ENCODE measurements at regions not wholly inside any gene's neighbourhood (a gene's known extent, or its start where the extent isn't known, plus 50 kb on each side); places are given as distances from the start of the nearest gene placed in this dataset.
"Not testable (repeated sequence)": the region's sequence is repeated elsewhere in the genome, so short reads cannot be mapped to it uniquely, and the experiment has no call there.

DNA sequence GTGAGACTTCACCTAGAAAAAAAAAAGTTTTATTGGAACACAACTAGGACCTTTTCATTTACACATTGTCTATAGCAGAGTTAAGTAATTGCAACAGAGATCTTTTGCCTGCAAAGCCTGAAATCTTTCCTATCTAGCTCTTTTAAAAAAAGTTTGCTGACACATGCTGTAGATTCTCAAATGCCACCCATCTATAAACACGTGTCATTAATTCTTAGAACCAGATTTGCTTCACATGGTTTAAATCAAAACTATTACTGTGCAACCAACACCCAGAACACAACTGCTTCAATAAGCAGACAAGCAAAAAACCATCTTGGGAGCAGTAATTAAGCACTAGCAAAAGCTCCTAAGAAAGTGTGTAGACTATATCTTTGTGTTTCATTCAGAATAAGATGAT, 55.0 kb downstream of the OXSM start:
- no peak for DNase-seq (ENCODE audit: low read depth)

DNA sequence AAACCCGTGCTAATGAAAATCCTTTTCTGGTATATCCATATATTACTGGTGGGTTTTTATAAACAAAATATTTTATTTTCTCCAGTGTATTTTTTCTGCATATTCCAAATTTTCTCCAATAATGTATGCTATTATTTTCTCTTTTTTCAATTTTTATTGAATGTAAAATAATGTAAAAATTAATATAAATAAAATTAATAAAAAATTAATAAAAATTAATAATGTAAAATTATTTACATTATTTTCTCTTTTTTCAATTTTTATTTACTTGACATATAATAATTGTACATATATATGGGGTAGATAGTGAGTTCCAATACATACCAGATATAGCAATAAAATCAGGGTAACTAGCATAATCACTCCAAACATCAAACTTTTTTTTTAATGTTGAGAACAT, 56.4 kb downstream of the OXSM start:
- no peak for DNase-seq (ENCODE audit: low read depth)

DNA sequence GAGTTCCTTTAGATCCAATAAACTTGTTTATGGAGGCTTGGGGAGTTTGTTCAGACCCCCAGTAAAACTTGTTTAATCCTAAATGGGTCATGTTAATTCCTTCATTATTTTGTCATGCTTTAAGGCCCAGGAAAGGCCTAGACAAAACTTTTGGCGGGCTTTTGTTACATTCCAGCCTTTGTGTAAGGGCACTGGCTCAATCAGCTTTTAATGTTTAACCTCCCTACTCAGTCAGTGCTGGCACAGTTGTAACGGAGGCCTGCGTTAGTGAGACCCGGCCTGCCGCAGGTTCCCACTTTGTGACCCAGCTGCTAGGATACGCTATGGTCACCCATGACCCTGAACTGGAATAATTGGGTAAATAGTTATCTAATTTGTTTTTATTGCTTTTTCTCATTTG, 59.2 kb downstream of the OXSM start:
- no peak for DNase-seq (ENCODE audit: low read depth)

DNA sequence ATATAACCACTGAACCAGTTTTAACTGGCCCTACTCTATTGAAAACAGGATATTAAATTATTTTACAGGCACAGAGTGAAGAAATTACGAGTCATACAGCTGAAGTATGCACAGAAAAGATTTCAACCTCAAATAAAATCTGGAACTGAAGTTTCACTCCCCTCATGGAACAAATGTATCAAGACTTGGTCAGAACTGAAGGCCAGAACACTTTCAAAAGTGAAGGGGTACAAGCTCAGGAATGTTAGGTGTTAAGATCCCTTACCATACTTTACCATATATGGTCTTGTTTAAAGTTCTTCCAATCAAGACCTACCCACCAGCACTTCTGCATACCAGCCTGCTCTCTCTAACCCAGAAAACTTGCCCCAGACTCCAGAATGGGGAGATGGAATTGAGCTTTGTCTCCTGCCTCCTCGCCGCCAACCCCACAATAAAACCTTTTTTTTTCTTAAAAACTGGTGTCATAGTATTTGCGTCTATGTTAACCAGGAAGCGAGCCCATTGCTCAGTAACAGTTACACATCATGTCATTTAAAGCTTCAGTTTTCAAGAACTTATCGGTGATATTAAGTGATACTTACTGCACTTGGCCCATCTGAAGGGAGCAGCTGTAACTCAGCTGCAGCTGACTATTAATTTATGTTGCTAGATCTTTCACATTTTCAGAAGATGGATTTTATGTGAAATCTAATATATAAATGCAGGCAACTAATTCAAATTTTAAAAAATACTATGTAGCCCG, 59.9 kb downstream of the OXSM start:
- DNase-seq (ENCODE audit: low read depth) = no peak

DNA sequence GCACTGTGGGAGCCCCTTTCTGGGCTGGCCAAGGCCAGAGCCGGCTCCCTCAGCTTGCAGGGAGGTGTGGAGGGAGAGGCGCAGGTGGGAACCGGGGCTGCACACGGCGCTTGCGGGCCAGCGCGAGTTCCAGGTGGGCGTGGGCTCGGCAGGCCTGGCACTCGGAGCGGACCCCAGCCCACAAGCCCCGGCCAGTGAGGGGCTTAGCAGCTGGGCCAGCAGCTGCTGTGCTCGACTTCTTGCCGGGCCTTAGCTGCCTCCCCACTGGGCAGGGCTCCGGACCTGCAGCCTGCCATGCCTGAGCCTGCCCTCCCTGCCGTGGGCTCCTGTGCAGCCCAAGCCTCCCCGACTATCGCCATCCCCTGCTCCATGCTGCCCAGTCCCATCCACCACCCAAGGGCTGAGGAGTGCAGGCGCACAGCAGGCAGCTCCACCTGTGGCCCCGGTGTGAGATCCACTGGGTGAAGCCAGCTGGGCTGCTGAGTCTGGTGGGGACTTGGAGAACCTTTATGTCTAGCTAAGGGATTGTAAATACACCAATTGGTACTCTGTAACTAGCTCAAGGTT, 61.9 kb downstream of the OXSM start:
- not testable (repeated sequence) for DNase-seq (ENCODE audit: low read depth)

DNA sequence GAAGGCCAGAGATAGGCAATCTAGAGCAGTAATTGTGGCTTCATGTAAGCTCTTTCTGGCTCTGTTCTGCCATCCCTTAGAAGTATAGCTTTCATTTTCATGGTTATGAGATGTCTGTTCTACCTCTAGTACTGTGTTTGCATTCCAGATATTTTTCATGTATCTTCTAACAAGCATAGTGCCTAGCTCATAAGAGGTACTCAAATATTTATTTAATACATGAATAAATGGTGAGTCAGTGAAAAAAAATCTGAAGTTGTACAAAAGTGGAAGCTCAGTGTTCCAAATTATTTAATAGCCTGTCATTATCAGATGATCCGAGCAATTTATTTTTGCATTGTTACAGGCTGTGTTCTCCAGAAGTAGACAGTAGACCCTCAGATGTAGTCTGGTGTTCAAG, 64.3 kb downstream of the OXSM start:
- no peak for DNase-seq (ENCODE audit: low read depth)

DNA sequence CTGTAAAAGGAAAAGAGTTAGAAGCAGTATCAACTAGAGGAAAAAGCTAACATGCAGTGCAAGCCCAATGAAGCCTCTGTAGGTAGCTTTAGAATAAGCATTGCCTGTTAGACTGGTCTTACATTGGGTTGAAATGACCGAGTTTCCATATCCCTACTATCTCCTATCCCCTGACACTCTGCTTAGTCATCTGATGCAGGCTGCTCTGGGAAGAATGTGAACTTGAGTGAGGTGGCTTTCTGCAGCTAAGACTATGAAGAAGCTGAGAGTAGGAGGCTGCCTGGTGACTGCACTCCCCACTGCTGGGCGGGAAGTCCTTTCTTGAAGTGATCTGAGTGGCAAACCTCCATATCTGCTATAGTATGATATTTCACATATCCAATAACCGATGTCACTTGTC, 64.7 kb downstream of the OXSM start:
- DNase-seq (ENCODE audit: low read depth) = peak; percentile 29

DNA sequence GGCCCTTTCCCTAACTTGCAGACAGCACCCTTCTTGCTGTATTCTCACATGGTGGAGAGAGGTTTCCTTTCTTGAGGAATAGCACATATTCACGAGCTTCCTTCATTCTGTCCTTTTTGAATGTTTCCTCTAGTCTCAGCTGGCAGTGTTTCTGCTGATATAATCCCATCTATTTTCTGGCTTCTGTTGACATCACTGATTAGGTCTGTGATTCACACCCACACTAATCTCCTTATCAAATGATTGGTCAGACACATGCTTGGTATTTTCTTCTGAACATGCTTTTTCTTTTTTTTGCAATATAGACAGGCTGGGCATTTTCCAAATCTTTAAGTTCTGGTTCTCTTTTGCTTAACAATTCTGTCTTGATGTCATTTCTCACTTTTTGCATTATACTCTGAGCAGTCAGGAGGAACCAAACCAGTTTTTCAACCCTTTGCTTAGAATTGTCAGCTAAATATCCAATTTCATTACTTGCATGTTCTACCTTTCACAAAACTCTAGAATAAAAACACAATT, 65.4 kb downstream of the OXSM start:
- DNase-seq (ENCODE audit: low read depth) = no peak

DNA sequence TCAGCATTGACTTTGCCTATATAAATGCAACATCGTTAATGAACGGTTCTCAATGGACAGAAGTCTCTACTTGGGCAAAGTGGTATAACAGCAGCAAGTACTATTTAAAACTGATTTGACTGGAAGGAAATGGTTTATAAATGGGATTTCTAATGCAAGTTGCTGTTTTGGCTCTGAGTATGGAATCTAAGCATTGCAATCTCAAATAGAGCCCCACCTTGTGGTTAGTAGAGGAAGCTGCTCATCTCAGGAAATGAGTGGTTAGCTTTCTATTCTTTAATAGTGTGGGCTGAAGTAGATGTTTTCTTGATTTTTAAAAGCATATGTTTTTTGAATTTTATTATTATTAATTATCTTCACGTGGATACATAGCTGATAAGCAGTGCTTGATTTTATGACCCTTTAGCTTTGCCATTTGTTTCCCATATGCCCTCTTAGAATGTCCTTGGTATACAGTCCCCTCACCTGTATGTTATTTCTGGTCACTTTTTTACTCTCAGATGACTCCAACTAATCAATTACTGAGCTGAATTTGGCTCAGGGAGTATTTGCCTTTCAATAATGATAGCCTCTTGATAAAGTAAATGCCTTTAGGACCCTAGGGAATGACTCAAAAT, 67.1 kb downstream of the OXSM start:
- peak; percentile 50 for DNase-seq (ENCODE audit: low read depth)

DNA sequence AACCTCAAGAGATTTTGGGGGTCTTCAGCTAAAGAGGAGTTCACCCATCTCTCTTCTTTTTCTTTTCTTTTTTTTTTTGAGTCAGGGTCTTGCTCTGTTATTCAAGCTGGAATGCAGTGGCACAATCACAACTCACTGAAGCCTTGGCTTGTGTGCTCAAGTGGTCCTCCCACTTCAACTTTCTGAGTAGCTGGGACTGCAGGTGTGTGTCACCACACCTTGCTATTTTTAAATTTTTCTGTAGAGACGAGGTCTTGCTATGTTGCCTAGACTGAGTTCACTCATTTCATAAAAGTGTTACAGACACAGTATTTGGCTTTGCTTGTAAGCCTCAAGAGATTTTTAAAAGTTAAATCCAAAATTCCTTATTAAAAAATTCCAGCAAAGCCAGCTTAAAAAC, 71.7 kb downstream of the OXSM start:
- DNase-seq (ENCODE audit: low read depth) = no peak

DNA sequence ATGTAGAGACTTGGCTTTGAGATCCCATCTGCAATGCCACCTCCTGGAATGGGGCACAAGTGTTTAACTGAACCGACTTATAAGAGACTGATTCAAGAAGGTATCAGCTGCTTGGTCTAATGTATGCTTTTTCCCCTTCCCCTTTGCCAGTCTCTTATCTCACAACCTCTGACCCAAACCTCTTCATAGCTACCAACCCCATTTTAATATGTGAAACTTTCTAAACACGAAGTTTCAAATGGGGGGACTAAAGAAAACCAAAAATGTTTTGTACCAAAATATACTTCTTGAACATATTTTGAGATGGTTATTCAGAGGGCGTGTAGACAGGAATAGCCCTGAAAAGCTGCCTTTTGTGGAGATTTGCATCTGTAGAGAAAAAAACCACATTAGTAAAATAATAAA, 73.1 kb downstream of the OXSM start:
- DNase-seq (ENCODE audit: low read depth) = no peak

DNA sequence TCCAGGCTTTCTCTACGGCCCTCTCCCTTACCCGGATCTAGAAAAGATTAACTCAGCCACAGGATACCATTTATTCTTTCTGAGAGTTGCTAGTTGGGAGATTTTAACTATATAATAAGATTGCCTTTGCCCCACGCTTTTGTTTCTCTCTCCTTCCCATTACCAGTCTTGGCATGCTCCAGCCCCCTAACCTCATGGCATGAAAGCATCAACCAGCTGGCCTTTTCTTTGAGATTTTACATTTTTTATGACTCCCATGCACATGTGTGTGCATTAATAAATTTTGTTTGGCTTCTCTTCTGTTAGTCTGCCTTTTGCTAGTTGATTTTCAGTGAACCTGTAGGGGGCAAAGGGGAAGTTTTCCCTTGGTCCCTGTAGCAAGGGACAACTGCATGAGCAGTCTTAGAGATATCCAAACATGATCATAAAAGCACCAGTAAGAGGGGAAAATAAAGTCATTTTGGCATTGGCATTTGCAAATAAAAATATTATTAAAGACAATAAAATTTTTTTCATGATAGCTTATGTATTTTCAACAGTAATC, 73.6 kb downstream of the OXSM start:
- no peak for DNase-seq (ENCODE audit: low read depth)

DNA sequence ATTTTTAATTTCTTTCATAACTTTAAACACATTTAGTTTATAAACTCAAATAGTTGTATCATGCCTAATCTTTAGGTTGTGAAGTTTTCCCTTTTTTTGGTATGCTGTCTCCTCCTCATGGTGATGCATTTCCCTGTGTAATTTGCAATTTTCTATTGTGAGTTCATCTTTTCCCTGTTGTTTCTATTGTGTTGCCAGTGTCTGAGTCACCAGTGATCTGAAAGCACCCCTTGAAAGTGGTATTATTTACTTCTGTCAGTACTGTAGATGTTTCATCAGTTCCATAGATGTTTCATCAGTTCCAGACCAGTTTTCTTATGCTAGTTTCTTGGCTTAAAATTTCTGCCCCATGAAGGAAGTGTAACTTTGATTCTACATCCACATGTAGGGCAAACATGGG, 80.6 kb downstream of the OXSM start:
- DNase-seq (ENCODE audit: low read depth) = no peak

DNA sequence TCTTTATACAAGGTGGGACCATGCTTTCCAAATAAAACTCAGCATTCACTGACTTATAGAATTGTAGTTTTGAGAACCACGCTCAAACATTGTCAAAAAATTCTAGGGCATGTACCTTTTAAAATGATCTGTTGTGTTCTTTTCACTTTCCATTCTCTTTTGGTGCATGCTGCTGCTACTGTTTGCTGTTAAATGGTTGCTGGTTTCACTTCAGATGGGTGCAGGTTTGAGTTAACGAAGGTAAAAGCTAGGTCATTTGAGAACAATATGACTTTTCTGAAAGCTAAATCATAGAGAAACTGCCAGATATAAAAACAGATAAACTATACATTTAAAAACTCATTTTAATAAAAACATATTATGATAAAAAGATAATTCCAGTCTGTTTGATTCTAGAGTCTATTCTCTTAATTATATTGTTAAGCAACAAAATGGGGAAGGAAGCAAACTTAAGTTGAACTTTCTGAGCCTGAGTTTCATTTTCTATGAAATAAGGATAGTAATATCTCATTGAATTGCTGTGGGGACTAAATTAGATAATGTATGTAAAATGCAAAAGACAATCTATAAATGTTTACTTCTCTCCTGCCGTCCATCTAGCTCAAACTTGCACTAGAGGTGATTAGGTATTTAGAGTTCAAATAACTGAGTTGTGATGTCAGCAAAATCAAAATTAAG, 82.4 kb downstream of the OXSM start:
- no peak for DNase-seq (ENCODE audit: low read depth)

DNA sequence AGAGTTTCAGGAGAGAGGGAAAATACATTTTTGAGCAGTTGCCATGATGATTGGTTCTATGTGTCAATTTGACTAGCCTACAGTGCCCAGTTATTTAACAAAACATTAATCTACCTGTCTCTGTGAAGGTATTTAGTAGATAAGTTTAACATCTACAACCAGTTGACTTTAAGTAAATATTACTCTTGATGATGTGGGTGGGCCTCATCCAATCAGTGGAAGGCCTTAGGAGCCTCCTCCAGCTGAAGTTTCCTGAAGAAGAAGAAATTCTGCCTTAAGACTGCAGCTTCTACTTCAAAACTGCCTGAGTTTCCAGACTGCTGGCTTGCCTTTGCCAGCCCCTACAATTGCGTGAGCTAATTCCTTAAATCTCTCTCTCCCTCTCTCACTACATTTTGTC, 93.6 kb downstream of the OXSM start:
- DNase-seq (ENCODE audit: low read depth) = no peak

DNA sequence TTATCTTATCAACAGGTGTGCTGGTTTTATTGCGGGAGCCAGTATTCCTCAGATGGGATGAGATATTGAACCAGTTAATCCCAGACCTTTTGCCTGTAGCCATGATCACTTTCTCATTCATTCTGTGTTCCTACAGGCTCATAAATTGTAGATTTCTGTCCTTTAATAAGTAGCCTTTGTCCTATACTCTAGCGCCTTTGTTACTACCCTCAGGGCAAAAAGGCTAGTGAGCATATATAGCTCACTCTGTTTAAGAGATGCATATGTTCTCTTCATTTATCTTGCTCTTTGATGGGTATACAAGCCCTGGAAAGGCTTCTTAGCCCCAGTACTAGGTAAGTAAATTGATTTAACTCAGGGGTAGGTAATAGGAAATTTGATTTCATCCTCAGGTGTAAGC, 95.1 kb downstream of the OXSM start:
- DNase-seq (ENCODE audit: low read depth) = no peak

DNA sequence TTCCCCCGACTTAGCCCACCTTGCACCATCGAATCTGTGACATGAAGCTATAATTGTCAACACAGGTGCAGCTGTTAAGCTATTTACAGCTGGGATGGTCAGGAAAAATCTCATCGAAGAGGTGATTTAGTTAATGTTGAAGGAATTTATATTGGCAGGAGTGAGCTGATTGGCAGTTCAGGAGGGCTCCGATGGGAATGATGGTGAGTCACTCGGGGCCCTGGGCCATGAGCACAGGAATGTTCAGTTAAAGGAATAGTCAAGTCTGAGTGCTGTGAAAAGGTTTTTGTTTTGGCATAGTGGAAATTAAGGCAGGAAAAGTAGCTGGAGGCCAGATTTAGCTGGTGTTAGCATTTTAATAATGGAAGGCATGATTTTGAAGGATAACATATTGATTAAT, 95.7 kb downstream of the OXSM start:
- peak; percentile 26 for DNase-seq (ENCODE audit: low read depth)

DNA sequence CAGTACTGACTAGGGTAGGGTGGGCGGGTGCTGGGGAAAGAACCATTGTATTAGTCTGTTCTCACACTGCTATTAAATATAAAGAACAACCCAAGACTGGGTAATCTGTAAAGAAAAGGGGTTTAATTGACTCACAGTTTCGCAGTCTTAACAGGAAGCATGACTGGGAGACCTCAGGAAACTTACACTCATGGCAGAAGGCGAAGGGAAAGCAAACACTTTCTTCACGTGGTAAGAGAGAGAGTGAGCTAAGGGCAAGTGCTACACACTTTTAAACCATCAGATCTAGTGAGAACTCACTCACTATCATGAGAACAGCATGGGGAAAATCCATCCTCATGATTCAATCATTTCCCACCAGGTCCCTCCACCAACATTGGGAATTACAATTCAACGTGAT, 98.0 kb downstream of the OXSM start:
- no peak for DNase-seq (ENCODE audit: low read depth)

DNA sequence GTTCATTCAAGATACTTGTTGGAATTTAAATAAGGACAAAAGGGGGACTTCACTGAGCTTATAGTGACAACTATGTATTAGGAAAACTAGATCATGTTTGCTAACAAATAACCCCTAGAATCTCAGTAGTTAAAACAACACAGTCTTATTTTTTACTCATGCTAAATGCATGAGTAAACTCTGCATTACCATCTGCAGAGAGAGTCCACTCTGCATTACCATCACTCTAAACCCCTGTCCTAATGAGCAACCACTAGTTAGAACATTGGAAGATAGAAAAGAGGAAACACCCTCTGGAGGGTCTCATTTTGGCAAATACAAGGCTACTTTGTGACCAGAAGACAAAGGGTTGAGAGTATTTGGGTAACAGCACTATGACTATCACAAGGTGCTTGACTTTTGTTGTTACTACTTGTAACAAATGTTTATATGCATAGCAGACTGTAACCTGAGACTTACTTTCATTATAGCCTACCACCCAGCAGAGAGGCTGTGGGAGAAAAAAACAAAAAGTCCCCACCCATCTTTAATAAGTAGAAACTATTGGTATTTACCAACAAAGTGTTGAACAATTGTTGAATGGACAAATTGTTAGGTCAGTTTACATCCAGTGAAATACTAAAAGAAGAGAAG, 99.1 kb downstream of the OXSM start:
- DNase-seq (ENCODE audit: low read depth) = no peak

DNA sequence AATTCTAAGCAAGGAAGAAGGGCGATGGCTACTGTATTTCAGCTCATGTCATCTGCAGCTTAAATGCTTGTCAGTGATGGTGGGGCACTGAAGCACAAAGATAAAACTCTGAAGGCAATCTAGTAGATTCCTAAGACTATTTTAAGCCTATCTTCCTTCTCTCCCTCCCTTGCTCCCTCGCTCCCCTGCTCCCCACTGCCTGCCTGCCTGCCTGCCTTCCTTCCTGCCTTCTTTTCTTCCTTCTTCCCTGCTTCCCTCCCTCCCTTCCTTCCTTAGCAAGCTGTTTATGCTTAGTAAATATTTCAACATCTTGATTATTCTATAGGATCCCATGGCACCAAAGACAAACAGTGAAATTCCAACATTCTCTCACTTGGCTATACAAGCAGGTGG, 99.6 kb downstream of the OXSM start:
- no peak for DNase-seq (ENCODE audit: low read depth)

DNA sequence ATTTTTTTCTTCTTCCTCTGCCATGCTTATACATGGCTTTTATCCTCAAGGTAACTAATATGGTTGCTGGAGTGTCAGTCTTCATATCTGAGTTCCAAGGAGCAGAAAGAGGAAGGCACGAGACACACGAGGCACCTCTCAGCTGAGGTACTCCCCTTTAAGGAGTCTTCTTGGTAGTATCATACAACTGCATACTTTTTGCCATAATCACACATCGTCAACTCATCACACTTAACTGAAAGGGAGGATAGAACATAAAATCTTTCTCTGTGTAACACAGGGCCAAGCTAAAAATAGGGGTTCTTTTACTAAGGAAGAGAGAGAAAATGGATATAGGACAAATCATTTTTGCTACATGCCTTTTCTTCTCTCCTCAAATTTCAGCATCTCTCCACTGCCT, 104.2 kb downstream of the OXSM start:
- DNase-seq (ENCODE audit: low read depth) = no peak

DNA sequence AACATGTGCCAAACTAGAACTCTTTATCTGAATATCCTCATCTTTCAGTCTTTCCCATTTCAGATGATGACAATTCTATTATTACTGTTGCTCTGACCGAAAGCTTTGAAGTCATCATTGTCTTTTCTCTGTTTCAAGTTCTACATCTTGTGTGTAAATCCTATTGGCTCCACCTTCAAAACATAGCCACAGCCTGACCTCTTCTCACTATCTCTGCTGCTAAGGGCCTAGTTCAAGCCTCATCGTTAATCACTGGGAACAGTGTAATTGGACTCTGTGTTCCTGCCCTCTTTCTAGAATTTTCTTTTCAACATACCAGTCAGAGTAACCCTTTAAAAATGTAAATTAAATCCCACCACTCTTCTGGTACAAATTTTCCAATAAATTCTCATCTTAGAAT, 105.1 kb downstream of the OXSM start:
- DNase-seq (ENCODE audit: low read depth) = no peak

Data from RPMI7951 (cell line).